GM18870 (cell line): ENCODE measurements at regions not wholly inside any gene's neighbourhood (a gene's known extent, or its start where the extent isn't known, plus 50 kb on each side); places are given as distances from the start of the nearest gene placed in this dataset.
"Not testable (repeated sequence)": the region's sequence is repeated elsewhere in the genome, so short reads cannot be mapped to it uniquely, and the experiment has no call there.

Source experiments
- ATAC-seq: cut with Tn5 transposase; IDR thresholded peaks from one replicate; pipeline ENCODE4 v1.9.1; 2021; ENCODE audit warnings: moderate library complexity; ENCODE audit not compliant: unreplicated experiment

GRCh38 chr5:130502702-130503101 is 598.4 kb downstream of the CHSY3 start:
- ATAC-seq = no peak

DNA sequence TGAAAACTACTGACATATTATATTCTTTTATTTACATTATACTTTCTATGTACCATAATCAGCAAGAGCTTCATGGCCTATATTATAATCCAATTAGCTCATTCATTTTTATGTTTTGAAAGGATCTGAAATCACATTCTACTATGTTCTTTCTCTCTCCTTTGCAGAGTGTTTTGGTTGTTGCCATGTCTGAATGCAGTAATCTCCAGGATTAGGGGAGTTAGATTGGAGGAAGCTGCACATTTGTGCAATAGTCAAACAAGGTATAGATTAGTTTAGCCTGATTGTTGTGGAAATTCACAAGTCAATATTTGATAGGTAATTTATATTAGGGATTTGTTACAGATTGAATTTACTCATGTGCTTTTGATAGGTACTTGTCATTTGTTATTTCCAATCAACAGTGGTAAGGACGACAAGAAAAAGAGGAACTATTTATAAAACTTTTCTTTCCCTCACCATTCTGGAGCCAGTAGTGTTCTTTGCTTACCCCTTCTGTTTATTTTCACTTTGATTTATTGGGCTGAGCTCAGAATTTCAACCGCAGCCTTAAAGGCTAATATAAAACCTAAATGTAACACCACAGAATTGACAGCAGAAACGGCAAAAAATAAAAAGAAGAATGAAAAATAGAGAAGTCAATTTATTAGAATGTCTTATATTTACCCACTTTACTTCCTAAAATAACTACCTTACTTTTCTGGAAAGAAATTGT is 597.0 kb downstream of the CHSY3 start:
- ATAC-seq = no peak

DNA sequence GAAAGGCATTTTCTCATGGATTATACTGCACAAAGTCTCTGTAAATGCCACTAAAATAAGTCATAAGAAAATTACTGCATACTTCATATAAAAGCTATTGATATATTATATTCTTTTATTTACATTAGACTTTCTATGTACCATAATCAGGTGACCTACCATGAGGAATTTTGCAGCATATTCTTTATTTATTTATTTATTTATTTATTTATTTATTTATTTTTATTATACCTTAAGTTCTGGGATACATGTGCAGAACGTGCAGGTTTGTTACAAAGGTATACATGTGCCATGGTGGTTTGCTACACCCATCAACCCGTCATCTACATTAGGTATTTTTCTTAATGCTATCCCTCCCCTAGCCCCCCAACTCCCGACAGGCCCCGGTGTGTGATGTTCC is 596.2 kb downstream of the CHSY3 start:
- ATAC-seq = not testable (repeated sequence)

DNA sequence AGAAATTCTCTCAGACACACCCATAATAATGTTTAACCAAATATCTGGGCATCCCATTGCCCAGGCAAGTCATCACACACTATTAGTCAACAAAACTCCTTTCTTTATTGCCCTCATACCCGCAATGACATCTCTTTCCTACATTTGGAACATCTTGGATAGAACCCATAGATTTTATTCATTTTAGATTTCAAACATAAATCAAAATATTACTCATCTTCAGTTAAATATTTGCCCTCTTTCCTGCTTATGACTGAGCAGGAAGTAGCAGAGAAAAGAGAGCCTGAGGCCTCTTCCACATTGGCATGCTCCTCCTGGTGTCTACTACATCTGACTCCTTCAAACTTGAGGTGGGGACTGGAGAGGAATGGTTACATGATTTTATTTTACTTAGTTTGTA is 592.0 kb downstream of the CHSY3 start:
- ATAC-seq = no peak

GRCh38 chr5:130488252-130488651 is 584.0 kb downstream of the CHSY3 start:
- no peak for ATAC-seq

- no peak for ATAC-seq
Observed at GRCh38 chr5:130479045-130479804, 575.0 kb downstream of the CHSY3 start.

DNA sequence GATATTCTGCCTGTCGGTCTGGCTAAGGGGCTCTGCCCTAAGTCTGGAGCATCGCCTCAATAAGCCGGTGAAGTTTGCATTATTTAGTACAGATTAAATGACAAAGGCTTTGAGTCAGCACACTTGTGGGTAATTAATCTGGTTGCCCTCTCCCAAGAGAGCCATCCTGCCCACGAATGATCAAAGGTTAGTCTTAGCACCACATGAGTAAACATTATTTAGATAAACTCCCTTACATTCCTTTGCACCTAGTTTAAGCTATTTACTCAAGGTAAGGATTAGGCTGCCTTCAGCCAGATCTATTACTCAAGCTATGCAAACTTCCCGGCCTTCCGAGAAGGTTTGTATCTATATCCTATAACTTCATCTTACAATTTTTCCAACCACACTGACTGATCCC is 572.1 kb downstream of the CHSY3 start:
- no peak for ATAC-seq

- no peak for ATAC-seq
Observed at GRCh38 chr5:130462516-130462915, 558.3 kb downstream of the CHSY3 start.

- ATAC-seq = no peak
Observed at GRCh38 chr5:130455175-130455574, 550.9 kb downstream of the CHSY3 start.

DNA sequence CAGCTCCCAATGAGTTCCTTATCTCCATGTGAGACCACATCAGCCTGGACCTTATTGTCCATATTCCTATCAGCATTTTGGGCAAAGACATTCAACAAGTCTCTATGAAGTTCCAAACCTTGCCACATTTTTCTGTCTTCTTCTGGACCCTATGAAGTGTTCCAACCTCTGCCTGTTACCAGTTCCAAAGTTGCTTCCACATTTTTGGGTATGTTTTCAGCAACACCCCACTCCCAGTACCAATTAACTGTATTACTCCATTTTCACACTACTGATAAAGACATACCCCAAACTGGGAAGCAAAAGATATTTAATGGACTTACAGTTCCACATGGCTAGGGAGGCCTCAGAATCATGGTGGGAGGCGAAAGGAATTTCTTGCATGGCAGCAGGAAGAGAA is 548.5 kb downstream of the CHSY3 start:
- ATAC-seq = no peak

- no peak for ATAC-seq
Observed at GRCh38 chr5:130436430-130436829, 532.2 kb downstream of the CHSY3 start.

GRCh38 chr5:130427222-130427955 is 523.1 kb downstream of the CHSY3 start:
- ATAC-seq = no peak

- ATAC-seq = no peak
Observed at GRCh38 chr5:130425424-130425823, 521.2 kb downstream of the CHSY3 start.

DNA sequence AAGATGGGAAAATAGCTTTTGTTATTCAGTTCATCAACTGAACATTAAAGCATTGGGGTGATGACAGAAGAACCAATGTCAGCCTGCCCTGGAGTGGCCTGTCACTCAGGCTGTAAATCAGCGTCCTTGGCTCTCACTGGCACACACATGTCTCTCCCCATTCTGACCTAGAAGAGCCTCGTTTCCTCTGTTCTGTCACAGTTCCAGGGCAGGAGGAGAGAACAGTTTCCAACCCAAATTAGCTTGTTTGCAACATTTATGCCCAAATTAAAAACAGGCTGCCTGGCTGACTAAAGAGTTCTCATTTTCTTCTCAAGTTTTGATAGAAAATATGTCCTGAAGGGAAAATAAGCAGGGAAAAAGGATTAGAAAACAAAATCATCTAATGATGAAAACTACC is 520.1 kb downstream of the CHSY3 start:
- no peak for ATAC-seq

DNA sequence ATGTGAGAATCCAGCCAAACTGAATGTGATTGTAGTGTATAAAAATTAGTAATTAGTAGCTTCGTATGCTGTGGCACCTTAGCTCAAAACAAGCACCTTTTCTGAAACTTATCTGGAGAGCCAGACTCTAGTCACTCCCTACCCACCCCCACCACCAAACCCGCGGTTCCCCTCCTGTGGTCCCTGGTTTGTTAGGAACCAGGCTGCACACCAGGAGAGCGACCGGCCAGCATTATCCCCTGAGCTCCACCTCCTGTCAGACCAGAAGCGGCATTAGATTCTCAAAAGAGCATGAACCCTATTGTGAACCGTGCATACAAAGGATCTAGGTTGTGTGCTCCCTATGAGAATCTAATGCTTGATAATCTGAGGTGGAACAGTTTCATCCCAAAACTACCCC is 498.6 kb downstream of the CHSY3 start:
- no peak for ATAC-seq

- ATAC-seq = no peak
Observed at GRCh38 chr5:130400091-130400490, 495.8 kb downstream of the CHSY3 start.

- no peak for ATAC-seq
Observed at GRCh38 chr5:130398825-130399224, 494.6 kb downstream of the CHSY3 start.

- not testable (repeated sequence) for ATAC-seq
Observed at GRCh38 chr5:130397727-130398126, 493.5 kb downstream of the CHSY3 start.

GRCh38 chr5:130397132-130397531 is 492.9 kb downstream of the CHSY3 start:
- no peak for ATAC-seq

- not testable (repeated sequence) for ATAC-seq
Observed at GRCh38 chr5:130391727-130392264, 487.5 kb downstream of the CHSY3 start.

DNA sequence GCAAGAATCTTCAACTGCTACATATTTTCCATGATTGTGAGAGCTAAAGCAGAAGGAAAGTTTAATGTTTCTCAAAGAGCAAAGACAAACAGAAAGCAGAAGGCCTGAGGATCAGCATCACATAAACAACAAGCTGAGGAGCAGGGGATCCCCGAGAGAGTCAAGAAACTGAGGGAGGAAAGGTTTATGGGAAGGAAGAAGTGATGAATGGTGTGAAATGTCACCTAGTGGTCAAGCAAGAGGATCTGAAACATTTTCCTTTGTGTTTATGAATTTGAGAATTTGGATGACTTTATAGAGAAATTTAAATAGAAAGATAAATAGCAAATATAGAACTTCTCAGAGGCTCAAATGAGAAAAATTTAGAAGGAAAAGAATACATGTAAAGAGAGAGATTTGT is 481.9 kb downstream of the CHSY3 start:
- ATAC-seq = no peak

DNA sequence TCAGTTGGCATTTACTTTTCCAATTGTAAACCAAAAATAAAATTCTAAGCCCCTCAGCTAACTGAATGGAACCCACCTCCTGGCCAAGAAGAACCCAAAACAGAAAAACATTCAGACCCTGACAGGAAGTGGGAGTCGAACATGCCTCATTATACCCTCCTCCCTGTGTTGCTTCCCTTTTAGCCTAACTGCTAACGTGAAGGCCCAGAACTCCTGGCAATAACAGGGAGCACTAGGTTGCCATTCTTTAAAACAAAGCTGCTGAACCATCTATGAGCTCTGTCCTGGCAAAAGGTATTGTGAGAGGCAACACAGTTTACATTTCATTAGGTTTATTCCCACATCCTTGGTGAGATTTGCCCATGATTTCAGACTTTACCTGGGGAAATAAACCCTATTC is 481.4 kb downstream of the CHSY3 start:
- ATAC-seq = no peak
